Lower leg skin (tissue), 3 donors: ENCODE measurements at regions not wholly inside any gene's neighbourhood (a gene's known extent, or its start where the extent isn't known, plus 50 kb on each side); places are given as distances from the start of the nearest gene placed in this dataset.

Experiments used
- CTCF ChIP-seq, 3 donors: fragments of 450-650 bp; IDR thresholded peaks; one replicate each; pipeline ENCODE4 v1.5.1; 2016; ENCODE audit warnings: antibody characterized with exemption in 3 of 3, mild to moderate bottlenecking in 3 of 3, moderate library complexity in 2 of 3
- POLR2A ChIP-seq, 2 donors: fragments of 450-650 bp; IDR thresholded peaks; one replicate each; pipeline ENCODE4 v1.6.1; 2016 to 2017; ENCODE audit warnings: antibody characterized with exemption in 2 of 2, mild to moderate bottlenecking in 1 of 2, moderate library complexity in 1 of 2

DNA sequence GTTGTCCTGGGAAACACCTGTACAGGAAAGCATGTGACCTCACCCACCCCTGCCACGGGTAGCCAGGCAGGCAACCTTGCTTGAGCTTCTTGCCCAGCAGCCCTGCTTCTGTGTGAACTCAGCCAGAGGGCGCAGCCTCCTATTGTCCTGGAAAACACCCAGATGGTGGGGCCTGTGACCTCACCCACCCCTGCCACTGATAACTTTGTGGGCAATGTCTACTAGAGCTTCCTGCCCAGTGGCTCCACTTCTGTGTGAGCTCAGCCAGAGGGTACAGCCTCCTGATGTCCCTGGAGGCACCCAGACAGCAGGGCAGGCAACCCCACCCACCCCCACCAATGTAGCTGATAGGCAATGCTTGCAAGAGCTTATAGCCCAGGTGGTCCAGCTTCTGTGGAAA, 146.3 kb downstream of the DTHD1 start:
- no peak for TF ChIP-seq CTCF (IDR thresholded peaks at IDR 0.05)
- no peak for TF ChIP-seq POLR2A (IDR thresholded peaks at IDR 0.05)
